ENCODE measurements at regions not wholly inside any gene's neighbourhood (a gene's known extent, or its start where the extent isn't known, plus 50 kb on each side); places are given as distances from the start of the nearest gene placed in this dataset.

DNA sequence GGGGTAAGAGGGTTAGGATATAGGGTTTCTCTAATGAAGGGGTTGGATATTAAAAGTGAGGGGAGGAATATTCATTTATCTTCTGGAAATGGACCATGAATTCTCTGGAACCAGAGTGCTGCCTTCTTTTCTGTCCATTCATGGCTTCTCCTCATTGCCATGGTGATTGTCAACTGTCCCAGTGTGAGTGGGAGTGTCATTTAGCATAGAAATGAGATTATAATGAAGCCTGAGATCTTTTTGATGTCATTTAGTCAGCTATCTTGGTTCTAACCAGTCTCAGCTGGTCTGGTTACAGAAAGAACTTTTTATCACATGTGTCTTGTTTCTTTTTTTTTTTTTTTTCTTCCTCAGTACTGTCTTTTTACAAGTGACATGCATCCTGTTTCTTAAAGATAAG, 497.3 kb upstream of the PITX2 start:
- TF ChIP-seq, protein P1, sequence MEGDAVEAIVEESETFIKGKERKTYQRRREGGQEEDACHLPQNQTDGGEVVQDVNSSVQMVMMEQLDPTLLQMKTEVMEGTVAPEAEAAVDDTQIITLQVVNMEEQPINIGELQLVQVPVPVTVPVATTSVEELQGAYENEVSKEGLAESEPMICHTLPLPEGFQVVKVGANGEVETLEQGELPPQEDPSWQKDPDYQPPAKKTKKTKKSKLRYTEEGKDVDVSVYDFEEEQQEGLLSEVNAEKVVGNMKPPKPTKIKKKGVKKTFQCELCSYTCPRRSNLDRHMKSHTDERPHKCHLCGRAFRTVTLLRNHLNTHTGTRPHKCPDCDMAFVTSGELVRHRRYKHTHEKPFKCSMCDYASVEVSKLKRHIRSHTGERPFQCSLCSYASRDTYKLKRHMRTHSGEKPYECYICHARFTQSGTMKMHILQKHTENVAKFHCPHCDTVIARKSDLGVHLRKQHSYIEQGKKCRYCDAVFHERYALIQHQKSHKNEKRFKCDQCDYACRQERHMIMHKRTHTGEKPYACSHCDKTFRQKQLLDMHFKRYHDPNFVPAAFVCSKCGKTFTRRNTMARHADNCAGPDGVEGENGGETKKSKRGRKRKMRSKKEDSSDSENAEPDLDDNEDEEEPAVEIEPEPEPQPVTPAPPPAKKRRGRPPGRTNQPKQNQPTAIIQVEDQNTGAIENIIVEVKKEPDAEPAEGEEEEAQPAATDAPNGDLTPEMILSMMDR (IDR thresholded peaks at IDR 0.05; ENCODE audit: borderline replicate concordance, extremely low read depth, low read length, poor library complexity, severe bottlenecking), result no peak
- TF ChIP-seq EZH2 (IDR thresholded peaks at IDR 0.05; ENCODE audit: borderline replicate concordance, low read depth, low read length, severe bottlenecking), result no peak

Measured in DND-41 (cell line).